Lower leg skin (tissue), 4 donors: ENCODE measurements at regions not wholly inside any gene's neighbourhood (a gene's known extent, or its start where the extent isn't known, plus 50 kb on each side); places are given as distances from the start of the nearest gene placed in this dataset.

Source experiments
- DNase-seq, 2 donors: peaks; one replicate each; pipeline ENCODE4 v3.0.0-alpha.2; 2019; ENCODE audit warnings: low spot score in 2 of 2
- H3K4me3 ChIP-seq: fragments of 200-600 bp; sonication (generic); 2 replicates; pipeline ENCODE4 v1.5.1; 2017; ENCODE audit warnings: mild to moderate bottlenecking, low read depth; ENCODE audit not compliant: poor library complexity, severe bottlenecking
- POLR2A ChIP-seq, 2 donors: fragments of 450-650 bp; IDR thresholded peaks; one replicate each; pipeline ENCODE4 v1.6.1; 2016 to 2017; ENCODE audit warnings: antibody characterized with exemption in 2 of 2, mild to moderate bottlenecking in 1 of 2, moderate library complexity in 1 of 2
- WGBS, 2 donors: methylation state at CpG; one replicate each; pipeline ENCODE4 v1.1.5; 2018; 5-methylcytosine and 5-hydroxymethylcytosine counted together
- intact Hi-C: fragments of 100-400 bp; cut with DNase I; formaldehyde crosslinking; loops from one replicate; pipeline ENCODE4 v1.15.0; 2023; ENCODE audit warnings: low total_unique reads
- TF ChIP-seq, protein P1 (sequence below), 3 donors: fragments of 450-650 bp; IDR thresholded peaks; one replicate each; pipeline ENCODE4 v1.5.1; 2016; ENCODE audit warnings: antibody characterized with exemption in 3 of 3, mild to moderate bottlenecking in 3 of 3, moderate library complexity in 2 of 3

DNA sequence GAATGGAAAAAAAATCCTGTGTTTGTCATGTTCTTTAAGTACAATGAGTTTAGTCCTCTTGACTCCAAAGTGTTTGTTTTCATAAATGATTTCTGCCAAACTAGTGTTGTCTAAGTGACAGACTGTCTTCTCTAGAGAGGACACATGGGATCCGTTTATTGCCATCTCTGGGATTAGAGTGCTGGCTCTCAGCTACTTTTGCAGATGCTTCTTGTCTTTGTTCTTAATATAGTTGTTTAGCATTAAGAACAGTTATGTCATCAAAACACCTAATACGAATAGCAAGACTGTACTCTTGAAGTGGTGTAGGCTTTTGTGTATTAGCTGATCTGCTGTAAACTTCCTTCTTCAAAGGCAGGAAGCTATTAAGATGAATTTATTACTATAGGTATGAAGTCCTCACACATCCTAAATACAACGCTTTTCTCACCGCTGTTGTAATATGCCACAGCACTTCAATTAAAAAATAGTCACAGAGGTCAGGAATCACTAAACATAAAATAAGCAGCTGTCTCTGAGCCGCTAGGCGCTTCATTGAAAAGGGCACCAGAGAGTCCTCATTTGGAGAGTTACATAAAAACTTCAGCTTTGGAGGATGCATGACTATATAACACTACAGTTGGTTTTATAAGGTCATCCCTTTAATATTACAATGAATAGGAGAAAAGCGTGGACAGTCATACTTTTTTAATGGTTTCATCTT lies 128.3 kb upstream of the ZNF385D start:
- WGBS, 2 donors: 68 to 69% methylated on average over 7 of the region's 7 CpGs
- intact Hi-C loops: no loop called here
- TF ChIP-seq, protein P1, sequence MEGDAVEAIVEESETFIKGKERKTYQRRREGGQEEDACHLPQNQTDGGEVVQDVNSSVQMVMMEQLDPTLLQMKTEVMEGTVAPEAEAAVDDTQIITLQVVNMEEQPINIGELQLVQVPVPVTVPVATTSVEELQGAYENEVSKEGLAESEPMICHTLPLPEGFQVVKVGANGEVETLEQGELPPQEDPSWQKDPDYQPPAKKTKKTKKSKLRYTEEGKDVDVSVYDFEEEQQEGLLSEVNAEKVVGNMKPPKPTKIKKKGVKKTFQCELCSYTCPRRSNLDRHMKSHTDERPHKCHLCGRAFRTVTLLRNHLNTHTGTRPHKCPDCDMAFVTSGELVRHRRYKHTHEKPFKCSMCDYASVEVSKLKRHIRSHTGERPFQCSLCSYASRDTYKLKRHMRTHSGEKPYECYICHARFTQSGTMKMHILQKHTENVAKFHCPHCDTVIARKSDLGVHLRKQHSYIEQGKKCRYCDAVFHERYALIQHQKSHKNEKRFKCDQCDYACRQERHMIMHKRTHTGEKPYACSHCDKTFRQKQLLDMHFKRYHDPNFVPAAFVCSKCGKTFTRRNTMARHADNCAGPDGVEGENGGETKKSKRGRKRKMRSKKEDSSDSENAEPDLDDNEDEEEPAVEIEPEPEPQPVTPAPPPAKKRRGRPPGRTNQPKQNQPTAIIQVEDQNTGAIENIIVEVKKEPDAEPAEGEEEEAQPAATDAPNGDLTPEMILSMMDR (IDR thresholded peaks at IDR 0.05): no peak
- TF ChIP-seq POLR2A (IDR thresholded peaks at IDR 0.05): no peak
- DNase-seq: no peak
- H3K4me3 ChIP-seq: no peak overlapping the region

DNA sequence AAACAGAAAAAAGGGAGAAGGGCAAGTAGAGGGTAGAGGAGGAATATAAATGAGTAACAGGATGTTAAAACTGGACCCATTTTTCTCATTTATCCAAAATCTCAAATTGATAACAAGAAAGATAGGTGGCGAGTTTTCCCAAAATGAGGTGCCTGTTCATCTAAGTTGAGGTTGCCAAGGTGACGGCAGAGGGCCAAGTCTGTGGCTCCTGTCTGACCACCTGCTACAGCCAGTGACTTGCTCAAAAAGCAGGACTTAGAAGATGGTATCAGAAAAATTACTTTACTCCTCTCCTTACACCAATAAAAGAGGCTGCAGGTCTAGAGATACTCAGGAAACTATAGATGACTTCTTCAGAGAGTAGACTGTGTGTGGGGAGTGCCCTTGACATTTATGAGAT lies 137.6 kb upstream of the ZNF385D start:
- intact Hi-C loops: no loop called here
- 57 to 94% methylated on average over 2 of the region's 2 CpGs for WGBS, 2 donors
- no peak overlapping the region for H3K4me3 ChIP-seq
- no peak for TF ChIP-seq POLR2A (IDR thresholded peaks at IDR 0.05)
- TF ChIP-seq, protein P1 (IDR thresholded peaks at IDR 0.05): no peak
- DNase-seq: no peak

DNA sequence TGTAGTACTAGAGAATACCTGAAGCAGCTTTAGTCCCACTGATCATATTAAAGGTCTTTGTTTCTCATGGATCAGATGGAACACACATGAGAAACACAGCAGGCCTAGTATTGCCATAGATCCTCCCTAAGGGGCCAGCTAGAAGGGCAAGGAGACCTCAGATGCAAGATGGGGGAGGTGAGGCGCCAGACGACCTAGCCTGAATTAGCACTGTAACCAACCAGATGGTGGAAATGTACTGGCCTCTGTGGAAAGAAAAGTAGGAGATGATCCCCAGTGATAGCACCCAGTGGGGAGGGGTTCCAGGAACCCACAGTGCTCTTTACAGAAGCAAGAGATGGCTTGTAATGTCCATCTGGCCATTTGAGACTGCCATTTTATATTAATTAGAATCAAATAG lies 138.2 kb upstream of the ZNF385D start:
- WGBS, 2 donors: 93 to 97% methylated on average over 2 of the region's 2 CpGs
- DNase-seq: no peak
- no peak for TF ChIP-seq POLR2A (IDR thresholded peaks at IDR 0.05)
- TF ChIP-seq, protein P1 (IDR thresholded peaks at IDR 0.05): no peak
- intact Hi-C loops: no loop called here
- no peak overlapping the region for H3K4me3 ChIP-seq

DNA sequence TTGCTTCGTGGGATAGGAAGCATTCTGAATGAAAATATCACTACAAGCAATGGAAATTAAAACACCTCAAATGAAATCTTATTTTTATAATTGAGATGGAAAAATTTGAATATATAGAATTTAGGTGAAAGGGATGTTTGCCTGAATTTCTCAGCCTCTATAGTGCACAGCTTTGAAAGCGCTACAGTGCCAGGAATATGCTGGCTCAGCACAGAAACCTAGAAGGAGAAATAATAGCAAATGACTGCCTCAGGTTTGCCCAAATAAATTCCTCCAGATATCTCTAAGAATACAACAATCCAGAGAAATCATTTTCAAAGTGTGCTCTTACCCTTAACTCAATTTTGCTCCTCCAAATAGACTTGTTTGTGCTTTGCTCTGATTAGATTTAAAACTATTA lies 141.1 kb upstream of the ZNF385D start:
- DNase-seq: no peak
- H3K4me3 ChIP-seq: no peak overlapping the region
- 95 to 97% methylated on average over 2 of the region's 2 CpGs for WGBS, 2 donors
- intact Hi-C loops: no loop called here
- TF ChIP-seq, protein P1 (IDR thresholded peaks at IDR 0.05): no peak
- no peak for TF ChIP-seq POLR2A (IDR thresholded peaks at IDR 0.05)

DNA sequence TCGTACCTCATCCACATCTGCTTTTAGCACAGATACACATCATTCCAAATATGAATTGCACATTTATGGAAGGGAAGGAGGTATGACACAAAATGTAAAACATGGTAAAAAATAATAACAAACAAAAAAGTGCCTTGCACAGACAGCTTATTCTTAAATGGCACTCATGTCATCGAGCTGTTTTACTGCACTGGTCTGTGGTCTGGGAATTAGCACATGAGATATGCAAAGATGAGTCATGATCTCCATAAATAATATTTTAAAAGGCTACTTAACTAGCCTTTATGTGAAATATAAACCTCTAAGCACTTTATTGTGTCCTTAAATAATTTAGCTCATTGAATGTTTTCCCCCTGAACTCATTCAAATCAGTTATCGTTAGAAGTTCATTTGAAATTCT lies 142.2 kb upstream of the ZNF385D start:
- no peak overlapping the region for H3K4me3 ChIP-seq
- intact Hi-C loops: no loop called here
- TF ChIP-seq, protein P1 (IDR thresholded peaks at IDR 0.05): no peak
- TF ChIP-seq POLR2A (IDR thresholded peaks at IDR 0.05): no peak
- 54 to 55% methylated on average over 3 of the region's 3 CpGs for WGBS, 2 donors
- DNase-seq: no peak
